Epidermal melanocyte (primary cell): ENCODE measurements at regions not wholly inside any gene's neighbourhood (a gene's known extent, or its start where the extent isn't known, plus 50 kb on each side); places are given as distances from the start of the nearest gene placed in this dataset.

Experiments
- DNase-seq: peaks from one replicate; pipeline ENCODE4 v3.0.0; 2011; ENCODE audit warnings: low spot score; ENCODE audit not compliant: insufficient read length

DNA sequence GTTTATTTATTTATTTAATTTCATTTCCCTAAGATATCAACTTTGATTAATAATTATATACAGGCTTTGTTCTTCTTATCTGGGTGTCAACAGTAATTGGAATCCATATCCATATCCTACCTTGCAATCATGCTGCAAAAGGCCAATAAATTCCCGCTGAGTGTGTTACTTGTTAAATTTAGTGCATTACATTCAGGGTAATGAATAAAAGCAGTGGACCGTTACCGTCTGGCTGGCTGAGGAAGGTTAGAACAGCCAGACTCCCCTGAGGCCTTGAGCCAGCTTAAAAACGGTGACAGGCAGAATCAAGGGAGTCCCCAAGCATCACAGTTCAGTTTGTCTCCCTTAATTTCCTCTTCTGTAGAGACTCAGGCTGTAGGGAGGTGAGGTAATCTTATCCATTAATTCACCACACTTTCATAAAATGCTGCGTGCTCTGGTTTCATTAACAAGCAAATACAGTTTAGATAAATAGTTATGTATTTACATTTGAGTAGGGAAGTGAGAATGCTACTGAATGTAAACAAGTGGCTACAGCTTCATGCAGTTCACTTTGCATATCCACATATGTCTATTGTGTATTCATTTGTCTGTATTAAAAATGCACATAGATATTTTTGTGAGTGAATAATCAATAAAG, 888.2 kb upstream of the CXADR start:
- DNase-seq: no peak

DNA sequence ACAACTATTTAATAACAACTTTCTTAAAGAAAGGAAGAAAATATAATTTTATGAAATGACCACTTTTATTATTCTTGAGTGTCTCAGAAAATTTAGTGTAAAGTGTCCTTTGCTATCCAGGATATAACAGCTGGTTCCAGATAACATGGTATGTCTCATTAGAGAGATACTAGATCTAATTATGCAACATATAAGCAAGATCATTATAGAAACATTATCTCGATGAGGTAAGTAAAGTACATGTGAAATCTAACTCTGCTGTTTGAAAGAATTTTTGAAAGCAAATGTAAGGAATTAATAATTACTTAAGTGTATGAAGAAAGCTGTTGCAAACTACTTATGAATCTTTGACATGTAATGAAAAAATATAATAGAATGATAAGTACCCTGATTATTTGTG, 887.4 kb upstream of the CXADR start:
- DNase-seq: no peak

DNA sequence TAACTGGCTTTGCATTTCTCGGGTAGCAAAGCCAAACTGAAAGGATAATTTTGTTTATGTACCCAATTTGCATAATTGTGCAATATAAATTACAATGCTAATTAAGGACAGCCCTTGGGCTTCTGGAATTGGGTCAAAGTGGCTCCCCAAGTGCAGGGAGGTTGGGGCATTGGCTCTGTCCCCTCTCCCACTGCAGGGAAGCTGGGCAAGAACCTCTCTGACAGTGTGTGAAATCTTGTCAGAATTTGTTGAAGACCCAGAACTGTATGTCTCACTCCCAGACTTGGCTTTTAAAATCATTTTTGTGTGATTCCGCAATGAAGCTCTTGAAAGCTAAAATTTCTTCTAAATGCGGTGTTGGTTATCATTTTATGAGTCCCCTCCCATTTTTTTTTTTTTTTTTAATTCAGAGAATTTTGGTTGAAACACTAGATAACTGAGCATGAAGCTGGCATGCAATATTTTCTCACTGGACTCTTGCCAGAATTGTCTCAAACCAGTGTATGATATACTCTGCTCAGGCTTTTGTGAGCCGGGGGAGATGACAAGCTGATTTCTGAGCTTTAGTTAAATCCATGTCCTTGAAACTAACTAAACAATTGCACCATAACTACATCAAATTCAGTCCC, 878.9 kb upstream of the CXADR start:
- no peak for DNase-seq

DNA sequence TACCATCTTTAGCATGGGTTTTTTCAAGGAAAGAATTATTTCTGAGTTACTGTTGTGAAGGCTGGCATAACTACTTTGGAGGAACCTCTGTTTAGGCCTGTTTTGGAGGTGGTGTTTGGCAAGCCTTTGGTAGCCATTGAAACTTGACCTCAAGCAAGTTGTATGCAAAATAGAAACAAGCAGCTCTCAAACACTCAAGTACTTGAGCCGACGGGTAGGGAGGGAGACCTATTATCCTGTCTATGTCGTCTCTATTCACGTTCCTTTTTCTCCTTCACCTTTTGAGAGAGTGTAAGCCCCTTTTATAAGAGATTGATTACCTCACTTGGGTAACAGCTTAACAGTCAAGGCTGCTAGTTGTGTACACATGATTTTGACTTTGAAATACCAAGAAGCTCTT, 878.3 kb upstream of the CXADR start:
- no peak for DNase-seq

DNA sequence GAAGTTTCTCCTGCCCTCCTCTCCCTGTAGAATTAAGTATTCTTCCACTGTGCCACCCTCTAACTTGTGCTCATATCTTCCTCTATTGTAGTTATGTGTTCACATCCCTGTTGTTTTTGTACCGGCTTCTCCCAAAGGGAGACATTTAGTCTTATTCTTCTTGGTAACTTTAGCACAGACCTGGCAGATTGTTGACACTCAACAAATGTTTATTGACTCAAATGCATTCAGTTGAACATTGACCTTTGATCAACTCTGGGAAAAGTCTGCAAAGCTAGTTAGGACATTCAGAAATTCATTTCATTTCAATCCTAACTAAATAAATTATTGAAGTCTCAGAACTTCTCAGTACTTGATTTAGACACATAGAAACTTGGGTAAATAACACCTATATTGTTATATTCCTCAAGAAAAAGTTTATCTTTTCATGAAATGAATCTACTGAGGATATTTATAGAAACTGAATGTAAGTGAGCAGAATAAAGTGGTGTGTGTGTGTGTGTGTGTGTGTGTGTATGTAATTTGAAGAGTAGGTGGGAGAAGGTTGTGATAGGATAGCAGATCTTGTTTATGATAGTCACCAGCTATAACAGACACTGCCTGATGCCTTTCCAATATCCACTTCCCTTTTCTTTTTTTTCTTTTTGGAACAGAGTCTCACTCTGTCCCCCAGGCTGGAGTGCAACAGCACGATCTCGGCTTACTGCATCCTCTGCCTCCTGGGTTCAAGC, 872.4 kb upstream of the CXADR start:
- no peak for DNase-seq

DNA sequence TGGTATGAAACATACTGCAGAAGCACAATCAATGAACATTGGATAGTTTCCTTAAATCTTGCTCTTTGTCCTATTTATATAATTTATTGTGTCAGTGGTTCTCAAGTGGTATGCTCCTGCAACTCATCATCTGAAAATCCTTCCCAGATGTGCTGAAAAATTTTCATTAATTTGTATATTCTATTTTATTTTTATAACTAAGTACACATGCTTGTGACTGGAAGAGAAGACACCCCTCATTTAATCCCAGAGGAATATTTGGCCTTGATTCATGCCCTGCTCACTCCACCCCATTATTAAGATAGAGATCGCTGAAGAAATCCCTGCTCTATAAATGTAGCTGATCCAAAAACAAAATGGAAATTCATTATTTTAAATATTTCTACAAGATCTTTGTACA, 870.5 kb upstream of the CXADR start:
- DNase-seq: no peak

DNA sequence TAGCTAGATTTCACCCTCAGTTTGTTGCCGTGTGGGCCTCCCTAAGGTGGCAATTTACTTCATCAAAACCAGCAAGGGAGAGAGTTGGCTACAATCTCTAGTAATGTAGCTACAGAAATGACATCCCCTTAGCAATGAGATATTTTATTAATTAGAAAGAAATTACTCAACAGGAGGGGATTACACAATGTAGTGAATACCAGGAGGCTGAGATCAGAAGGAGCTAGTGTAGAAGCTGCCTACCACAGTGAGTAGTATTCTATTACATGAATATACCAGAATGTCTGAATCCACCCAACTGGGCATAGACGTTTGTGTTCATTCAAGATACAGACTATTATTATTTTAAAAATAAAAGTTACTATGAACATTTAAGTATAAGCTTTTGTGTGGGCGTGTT, 868.2 kb upstream of the CXADR start:
- DNase-seq: no peak

DNA sequence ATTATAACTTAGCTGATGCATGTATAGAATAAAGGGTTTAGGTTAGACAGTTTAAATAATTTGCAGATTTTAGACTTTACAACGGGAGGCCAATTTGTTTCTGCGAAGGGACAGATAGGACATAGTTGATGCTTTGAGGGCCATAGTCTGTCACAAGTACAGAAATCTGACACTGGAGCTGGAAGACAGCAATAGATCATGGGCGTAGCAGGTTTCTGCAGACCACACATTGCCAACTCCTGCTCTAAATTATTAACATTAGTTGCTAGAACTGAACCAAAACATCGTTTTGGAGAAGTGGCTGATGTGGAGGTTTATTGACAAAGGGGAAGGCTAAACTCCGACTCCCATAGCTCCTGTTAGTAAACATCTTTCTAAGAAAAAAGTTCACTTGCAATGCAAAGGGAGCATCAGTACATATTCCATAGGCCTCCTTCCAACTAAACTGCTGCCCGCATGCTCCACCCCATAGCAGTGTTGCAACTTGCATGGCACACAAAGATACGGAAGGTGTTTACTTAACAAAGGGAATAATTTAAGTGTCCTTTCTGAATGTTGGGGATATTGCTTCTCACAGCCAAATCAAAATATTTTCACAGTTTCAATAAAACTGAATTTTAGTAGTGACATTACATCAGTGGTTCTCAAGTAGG, 862.0 kb upstream of the CXADR start:
- DNase-seq: no peak

DNA sequence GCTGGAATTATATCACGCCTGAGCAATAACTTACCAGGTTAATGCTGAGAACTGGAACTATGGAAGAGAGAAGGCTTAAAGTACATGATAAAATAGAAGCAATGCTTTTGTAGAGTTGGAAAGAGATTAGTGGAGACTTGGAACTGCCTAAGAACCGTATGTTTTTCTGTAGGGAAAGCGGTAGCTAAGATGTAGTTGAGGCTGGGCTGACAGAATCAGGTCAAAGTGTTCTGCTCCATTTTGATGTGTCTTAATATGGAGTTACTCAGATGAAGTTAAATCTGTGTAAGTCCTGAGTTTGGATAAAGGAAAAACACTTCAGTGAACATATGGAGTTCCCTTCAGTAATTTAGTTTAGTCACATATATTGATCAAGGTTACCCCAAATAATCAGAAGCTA, 860.9 kb upstream of the CXADR start:
- peak; percentile 10 for DNase-seq

DNA sequence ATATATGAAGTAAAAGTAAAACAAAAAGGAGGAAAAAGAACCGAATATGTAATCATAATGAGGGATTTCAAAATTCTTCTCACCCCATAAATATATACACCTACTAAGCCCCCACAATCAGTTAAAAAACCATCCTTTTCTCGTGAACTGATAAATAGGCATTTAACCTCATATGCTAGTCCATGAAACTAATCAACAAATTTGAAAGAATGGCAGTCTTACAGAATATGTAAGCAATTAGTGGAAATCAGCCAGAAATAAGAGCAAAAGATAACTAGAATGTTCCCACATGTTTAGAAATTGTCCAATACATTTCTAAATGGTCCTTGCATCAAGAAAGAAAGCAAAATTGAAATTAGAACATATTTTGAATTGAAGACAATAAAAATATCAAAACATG, 849.4 kb upstream of the CXADR start:
- no peak for DNase-seq

DNA sequence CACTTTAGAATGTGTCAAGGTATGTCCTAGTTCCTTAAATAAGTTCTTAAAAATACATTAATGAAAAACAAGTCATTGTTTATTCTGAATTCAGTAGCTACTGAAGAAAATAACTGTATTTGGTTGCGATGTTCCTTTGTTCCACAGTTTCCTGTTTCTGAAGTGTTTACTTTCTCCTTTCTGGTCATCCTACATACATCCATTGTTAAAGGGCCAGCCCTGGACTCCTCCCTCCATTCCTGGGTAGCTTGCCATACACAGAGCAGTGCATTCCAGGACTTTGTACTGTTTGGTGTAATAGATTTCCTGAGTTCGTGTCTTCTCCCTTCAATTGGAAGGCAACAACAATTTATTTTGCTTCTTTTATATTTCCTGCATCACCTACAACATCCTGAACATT, 845.4 kb upstream of the CXADR start:
- no peak for DNase-seq

DNA sequence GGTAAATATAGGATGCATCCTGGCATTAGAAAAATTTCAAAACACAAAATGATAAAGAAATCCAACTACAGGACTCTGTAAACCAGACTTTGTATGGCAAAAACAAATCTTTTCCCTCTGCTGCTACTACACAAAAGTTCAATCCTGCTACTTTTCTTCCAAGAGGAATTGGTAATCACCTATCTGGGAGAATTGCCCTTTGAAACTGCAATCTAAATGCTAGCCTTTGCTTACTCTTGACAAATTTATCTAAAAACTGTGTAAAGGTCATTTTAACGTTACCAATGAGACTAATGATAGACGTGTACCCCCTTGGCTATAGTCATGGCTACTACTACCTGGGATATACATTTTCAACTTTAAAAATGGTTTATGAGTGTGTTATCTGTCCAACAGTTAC, 837.9 kb upstream of the CXADR start:
- no peak for DNase-seq

DNA sequence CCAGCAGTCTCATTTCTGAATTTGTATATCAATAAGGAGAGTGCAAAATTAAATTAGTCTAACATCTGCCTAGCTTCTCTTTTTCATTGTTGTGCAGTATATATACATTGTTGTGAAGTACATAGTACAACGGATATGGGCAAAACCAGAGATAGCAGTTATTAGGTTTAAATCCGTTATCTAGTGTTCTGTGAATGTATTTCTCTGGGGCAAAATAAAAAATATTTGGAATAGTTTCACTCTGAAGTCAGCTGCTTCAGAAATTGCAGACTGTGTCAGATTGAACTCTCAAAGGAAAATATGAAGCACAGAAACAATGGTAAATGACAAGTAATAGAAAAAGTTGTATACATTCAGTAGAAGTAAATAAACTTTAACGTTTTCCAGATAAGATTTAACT, 836.5 kb upstream of the CXADR start:
- DNase-seq: no peak

DNA sequence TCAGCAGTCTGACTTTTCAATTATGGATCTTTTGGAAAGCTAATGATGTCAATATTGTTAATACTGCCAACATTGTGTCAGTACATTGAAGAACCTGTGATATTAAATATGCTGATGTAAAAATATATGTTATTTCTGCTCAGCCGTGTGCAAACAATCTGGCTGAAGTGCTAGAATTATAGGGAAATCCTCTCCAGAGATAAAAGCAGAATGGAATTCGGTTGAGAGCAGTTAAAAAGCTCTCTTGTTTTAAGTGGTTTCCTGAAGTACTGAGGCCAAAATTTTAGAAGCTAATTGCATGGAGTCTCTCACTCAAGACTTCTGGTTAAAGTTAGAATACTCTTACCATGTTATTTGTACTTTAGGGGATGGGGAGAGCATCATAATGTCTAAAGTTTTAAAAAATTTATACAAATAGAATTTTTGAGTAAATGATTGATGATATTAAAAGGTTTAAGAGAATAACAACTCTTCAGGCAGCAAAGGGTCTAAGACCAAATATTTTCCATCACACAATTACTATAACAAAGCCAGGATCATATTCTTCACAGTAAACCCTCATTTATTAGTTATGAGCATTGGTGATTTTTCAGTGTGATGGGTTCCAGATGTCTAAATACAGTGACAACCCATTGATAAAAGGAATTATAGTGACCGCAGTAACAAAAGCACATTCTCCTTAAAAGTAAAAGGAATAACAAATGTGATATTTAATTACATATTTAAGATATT, 834.2 kb upstream of the CXADR start:
- no peak for DNase-seq

DNA sequence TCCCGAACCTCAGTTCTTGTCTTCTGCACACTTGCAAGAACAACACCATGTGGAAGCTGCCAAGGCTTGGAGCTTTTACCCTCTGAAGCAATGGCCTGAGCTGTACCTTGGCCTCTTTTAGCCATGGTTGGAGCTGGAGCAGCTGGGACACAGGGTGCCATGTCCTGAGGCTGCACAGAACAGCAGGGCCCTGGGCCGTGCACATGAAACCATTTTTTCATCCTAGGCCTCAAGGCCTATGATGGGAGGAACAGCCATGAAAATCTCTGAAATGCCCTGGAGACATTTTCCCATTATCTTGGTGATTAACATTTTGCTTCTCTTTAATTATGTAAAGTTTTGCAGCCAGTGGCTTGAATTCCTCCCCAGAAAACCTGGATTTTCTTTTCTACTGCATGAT, 817.8 kb upstream of the CXADR start:
- DNase-seq: no peak

DNA sequence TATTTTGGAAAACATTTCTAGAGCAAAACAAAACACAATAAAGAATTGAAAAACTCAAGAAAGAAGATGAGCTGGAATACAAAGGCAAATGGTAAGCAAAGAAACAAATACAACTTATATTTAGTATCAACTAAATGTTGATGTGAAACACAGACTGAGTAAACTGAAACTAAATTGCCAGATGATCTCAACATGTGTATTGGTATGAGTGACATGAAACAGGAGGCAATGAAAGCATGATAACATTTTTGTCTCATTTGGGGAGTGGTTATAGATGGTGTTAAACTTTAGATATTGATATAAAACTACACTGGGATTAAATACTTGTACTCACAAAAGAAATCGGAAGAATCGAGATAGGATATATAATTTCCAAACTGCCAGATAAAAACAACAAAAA, 805.6 kb upstream of the CXADR start:
- DNase-seq: no peak

DNA sequence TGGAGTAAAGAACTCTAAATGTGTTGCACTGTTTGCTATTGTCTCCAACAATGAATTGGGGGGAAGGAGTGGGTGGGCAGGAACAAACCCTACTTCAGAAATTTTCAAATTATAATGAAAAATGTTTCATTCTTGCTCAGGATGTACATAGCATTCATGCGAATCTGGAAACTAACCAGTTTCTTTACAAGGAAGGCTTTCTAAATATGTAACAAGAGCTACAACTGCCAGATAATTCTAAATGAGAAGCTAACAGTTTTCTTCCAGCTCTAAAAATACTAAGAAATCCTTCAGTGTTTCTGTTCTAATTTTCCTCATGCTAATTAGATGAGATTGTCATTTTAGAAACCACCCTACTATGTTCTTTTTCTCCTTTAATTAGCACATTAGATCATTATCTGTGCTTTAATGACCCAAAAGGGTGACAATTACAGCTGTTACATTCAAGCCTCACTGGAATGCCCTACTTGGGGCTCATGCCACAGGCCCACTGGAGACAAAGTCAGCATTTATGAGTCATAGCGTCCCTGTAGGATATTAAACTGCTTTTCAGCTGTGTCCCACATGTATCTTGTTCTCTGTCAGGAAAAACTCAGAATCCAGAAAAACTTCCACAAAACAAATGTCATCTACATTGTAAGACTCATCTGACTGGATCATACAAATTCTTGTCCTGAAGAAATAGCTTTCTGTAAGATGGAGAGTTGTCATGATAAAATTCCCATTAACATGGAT, 804.6 kb upstream of the CXADR start:
- DNase-seq: no peak

DNA sequence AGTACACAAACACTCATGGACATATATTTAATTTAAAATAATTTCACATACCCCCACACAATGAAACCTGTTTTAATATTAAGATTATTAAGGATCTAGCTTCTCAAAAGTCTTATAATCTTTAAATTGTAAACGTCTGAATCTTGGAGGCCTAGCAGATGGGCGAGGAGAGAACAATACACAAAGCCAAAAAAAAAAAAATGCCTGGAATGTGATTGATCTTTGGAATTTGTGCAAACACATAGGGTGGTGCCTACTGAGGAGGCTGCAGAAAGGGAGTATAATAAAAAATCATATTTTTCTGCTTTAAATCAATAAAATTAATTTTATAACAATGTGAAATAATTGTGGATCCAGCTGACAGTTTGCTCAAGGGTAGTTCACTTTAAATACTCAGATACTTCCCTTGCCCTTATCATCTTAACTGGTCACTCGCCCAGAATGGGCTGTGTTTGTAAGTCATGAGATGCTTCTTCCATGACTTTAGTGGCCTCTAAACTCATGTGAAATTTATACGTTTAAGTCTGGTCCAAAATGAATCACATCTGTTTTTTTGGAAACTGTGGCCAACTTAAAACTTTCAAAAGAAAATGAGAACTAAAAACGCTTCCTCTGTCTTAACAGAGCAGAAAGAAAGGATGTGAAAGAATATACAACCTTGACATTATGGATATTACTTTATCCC, 802.8 kb upstream of the CXADR start:
- no peak for DNase-seq

DNA sequence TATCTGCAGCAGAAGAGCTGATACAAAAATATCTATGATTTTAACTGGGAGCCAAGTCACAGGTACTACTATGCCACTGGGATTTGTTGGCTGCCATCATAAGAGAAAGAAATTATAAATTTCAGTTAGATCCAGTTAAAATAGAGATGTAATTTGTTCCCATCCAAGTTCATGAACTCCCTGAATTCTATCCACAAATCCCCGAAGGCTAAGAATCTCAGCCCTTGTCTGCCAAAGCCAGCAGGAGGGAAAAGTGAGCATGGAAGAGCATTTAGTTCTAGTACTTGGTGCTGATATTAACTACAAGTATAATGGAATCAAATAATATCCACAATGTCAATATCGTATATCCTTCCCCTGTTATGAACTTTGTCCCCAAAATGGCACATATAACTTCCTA, 801.1 kb upstream of the CXADR start:
- no peak for DNase-seq

DNA sequence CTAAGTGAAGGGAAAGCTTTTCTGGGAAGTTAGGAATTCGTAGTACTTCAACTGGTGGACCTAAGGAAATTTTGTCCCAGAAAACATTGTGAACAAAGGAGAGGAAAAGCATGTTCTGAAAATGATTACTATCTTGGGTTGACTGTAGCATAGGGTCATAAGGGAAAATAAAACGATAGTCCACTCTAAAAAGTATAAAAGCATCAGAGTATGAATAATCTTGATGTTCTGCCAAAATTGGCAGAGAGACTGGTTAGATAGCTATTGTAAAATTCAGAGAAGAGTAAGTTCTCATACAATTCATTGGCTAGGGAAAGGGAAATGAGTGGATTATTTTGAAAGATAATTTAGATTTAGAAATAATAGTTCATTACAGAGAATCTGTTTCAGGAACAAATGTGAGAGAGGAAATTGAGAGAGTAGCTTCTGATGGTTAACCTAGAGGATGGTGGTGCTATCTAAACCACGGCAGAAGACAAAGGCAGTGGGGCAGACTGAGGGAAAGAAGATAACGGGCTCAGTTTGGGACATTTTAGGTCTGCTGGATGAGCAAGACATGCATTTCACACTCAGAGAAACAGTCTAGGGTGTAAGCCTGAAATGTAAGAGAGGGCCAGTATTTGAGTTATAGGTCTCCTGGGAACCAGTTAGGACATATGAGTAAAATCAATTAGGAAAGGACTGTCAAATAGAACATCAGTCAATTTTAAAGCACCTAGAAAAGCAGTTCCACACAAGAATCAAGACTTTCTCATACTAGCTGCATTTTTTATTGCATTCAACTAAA, 799.3 kb upstream of the CXADR start:
- no peak for DNase-seq
